RWPE1 (cell line): ENCODE measurements at regions not wholly inside any gene's neighbourhood (a gene's known extent, or its start where the extent isn't known, plus 50 kb on each side); places are given as distances from the start of the nearest gene placed in this dataset.

ENCODE experiments used
- CTCF ChIA-PET: fragments of 350-600 bp; sonication (Branson Sonifier 250); formaldehyde crosslinking; extraction: SDS; loops from one replicate; lab custom pipeline; 2021; lab: Yijun Ruan, JAX
- POLR2A ChIA-PET: fragments of 400-600 bp; formaldehyde crosslinking; extraction: SDS; loops from one replicate; lab custom pipeline; 2020; ENCODE audit warnings: antibody characterized with exemption; ENCODE audit not compliant: low non-redundant PET; lab: Yijun Ruan, JAX
- DNase-seq: peaks from one replicate; pipeline ENCODE4 v3.0.0; 2012; ENCODE audit warnings: low spot score
- H3K27ac ChIP-seq: fragments of 450-650 bp; 2 replicates; pipeline ENCODE4 v1.5.1; 2017
- TF ChIP-seq, protein P1 (sequence below): fragments of 450-650 bp; conservative IDR thresholded peaks from 2 replicates; pipeline ENCODE4 v1.5.1; 2017; ENCODE audit warnings: low read depth, mild to moderate bottlenecking

GRCh38 chrX:30992381-30992904, 79.4 kb downstream of the FTHL17 start:
- H3K27ac ChIP-seq = no peak overlapping the region
- ChIA-PET CTCF (no interaction called here), POLR2A (no interaction called here)
- no peak for DNase-seq
- TF ChIP-seq, protein P1, sequence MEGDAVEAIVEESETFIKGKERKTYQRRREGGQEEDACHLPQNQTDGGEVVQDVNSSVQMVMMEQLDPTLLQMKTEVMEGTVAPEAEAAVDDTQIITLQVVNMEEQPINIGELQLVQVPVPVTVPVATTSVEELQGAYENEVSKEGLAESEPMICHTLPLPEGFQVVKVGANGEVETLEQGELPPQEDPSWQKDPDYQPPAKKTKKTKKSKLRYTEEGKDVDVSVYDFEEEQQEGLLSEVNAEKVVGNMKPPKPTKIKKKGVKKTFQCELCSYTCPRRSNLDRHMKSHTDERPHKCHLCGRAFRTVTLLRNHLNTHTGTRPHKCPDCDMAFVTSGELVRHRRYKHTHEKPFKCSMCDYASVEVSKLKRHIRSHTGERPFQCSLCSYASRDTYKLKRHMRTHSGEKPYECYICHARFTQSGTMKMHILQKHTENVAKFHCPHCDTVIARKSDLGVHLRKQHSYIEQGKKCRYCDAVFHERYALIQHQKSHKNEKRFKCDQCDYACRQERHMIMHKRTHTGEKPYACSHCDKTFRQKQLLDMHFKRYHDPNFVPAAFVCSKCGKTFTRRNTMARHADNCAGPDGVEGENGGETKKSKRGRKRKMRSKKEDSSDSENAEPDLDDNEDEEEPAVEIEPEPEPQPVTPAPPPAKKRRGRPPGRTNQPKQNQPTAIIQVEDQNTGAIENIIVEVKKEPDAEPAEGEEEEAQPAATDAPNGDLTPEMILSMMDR = no peak

DNA sequence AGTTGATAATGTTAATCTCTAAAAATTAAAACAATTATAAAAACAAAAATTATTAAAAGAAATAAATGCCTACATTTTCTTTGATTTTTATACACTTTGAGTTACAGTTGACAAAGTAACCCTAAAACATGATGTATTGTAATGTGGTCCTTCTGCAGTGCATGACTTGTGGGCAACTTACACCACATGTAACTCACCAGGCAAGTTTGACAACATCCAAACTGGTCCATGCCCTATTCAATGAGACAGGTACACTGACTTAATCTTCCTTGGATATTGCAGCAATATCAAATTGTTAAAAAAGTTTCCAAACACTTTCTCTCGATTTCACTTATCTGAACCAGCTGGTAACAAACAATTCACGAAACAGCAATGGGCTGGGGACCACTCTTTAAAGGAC, 81.5 kb downstream of the FTHL17 start:
- DNase-seq = no peak
- CTCF ChIA-PET = no interaction called here
- no peak overlapping the region for H3K27ac ChIP-seq
- TF ChIP-seq, protein P1 = no peak
- POLR2A ChIA-PET = no interaction called here

- no peak for DNase-seq
- no peak overlapping the region for H3K27ac ChIP-seq
- POLR2A ChIA-PET = no interaction called here
- TF ChIP-seq, protein P1 = no peak
- CTCF ChIA-PET = no interaction called here
Measured at GRCh38 chrX:30982467-30982866, 89.4 kb downstream of the FTHL17 start.

DNA sequence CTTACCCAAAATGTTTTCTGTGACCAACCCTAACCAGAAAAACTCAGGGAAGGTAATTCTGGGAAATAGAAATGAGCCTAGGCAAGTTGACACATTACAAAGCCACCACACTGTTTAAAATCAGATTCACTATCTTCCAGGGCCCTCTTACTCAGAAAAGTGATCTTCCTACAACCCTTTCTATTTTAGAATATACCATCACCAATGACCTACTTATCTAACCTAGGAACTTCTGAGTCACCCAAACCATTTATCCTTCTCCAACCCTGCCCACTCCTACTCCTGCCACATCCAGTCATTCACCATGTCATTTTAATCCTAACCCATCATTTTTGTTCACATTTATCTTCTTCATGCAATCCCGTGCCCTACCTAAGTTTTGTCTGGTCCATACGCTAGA, 89.9 kb downstream of the FTHL17 start:
- H3K27ac ChIP-seq = no peak overlapping the region

DNA sequence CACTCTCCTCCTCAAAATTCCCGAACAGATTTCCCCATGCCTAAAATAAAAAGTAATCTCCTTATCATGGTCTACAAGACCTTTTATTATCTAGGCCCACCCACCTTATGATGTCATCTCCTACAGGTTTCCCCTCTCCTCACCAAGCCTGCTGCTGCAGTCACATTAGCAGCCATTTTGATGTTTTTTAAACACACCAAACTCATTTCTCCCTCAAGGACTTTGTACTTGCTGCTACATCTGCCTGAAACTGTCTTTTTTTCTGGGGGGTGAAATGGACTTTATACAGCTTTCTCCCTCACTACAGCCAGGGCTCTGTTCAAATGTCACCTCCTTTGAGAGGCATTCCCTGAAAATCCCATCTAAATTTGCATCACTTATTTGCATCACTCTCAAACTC, 90.2 kb upstream of the TAB3 start:
- H3K27ac ChIP-seq = no peak overlapping the region
- CTCF ChIA-PET = no interaction called here
- DNase-seq = no peak
- TF ChIP-seq, protein P1 = no peak
- POLR2A ChIA-PET = no interaction called here

More for the DNA sequence above, 89.9 kb downstream of the FTHL17 start:
- no peak for DNase-seq
- TF ChIP-seq, protein P1 = no peak
- ChIA-PET POLR2A (no interaction called here), CTCF (no interaction called here)

- TF ChIP-seq, protein P1 = no peak
- POLR2A ChIA-PET = no interaction called here
- H3K27ac ChIP-seq = no peak overlapping the region
- CTCF ChIA-PET = interaction anchor here (0.7 kb wide), 1 partner anchor 238 kb away, joined by 3 read pairs; no protein-coding TSS in a partner anchor
- no peak for DNase-seq
Measured at GRCh38 chrX:30975467-30975866, 86.4 kb upstream of the TAB3 start.
